WTC11 (cell line): ENCODE measurements at regions not wholly inside any gene's neighbourhood (a gene's known extent, or its start where the extent isn't known, plus 50 kb on each side); places are given as distances from the start of the nearest gene placed in this dataset.

Experiments used
- ATAC-seq: fragments of 200-7000 bp; cut with Tn5 transposase; 2 replicates; pipeline ENCODE4 v1.10.0; 2021; ENCODE audit warnings: mild to moderate bottlenecking, moderate library complexity
- CTCF ChIA-PET: fragments of 300-600 bp; sonication (Branson Sonifier 250); formaldehyde crosslinking; loops from one replicate; lab custom pipeline; 2021; ENCODE audit warnings: antibody characterized with exemption; lab: Charles Lee
- POLR2A ChIA-PET: fragments of 350-600 bp; sonication (Branson Sonifier 250); formaldehyde crosslinking; loops from one replicate; lab custom pipeline; 2021; ENCODE audit warnings: antibody characterized with exemption; lab: Charles Lee
- DNase-seq: peaks from one replicate; pipeline ENCODE4 v3.0.0; 2021; ENCODE audit warnings: low spot score
- H3K27ac Mint-ChIP-seq: 2 replicates; pipeline ENCODE4 v1.8.0; 2021; ENCODE audit warnings: mixed read lengths
- H3K27me3 Mint-ChIP-seq: 2 replicates; pipeline ENCODE4 v1.8.0; 2021; ENCODE audit warnings: low read depth, mild to moderate bottlenecking, moderate library complexity, mixed read lengths
- H3K36me3 Mint-ChIP-seq: 2 replicates; pipeline ENCODE4 v1.8.0; 2021; ENCODE audit warnings: mixed read lengths
- H3K4me1 Mint-ChIP-seq: 2 replicates; pipeline ENCODE4 v1.8.0; 2022; ENCODE audit warnings: mixed read lengths
- H3K4me3 Mint-ChIP-seq: 2 replicates; pipeline ENCODE4 v1.8.0; 2021; ENCODE audit warnings: mild to moderate bottlenecking, moderate library complexity, mixed read lengths
- H3K9me3 Mint-ChIP-seq: 2 replicates; pipeline ENCODE4 v1.8.0; 2021; ENCODE audit warnings: mixed read lengths
- ARID4B ChIP-seq: sonication (generic); formaldehyde crosslinking; IDR thresholded peaks from 2 replicates; pipeline ENCODE4 v1.8.0; 2023; ENCODE audit warnings: missing genetic modification reagents, mild to moderate bottlenecking, borderline replicate concordance
- ATF6 ChIP-seq: sonication (generic); formaldehyde crosslinking; IDR thresholded peaks from 2 replicates; pipeline ENCODE4 v1.8.1; 2023; ENCODE audit warnings: mild to moderate bottlenecking, missing genetic modification reagents
- CDX4 ChIP-seq: fragments of 250-450 bp; sonication (Bioruptor Pico); IDR thresholded peaks from 2 replicates; pipeline ENCODE4 v1.9.0; 2021; ENCODE audit warnings: moderate library complexity, mild to moderate bottlenecking, inconsistent platforms, borderline replicate concordance
- ESRRA ChIP-seq: sonication (generic); formaldehyde crosslinking; IDR thresholded peaks from 2 replicates; pipeline ENCODE4 v1.8.1; 2022; ENCODE audit warnings: mild to moderate bottlenecking, missing genetic modification reagents, borderline replicate concordance
- GTF2I ChIP-seq: fragments of 250-450 bp; sonication (Bioruptor Pico); conservative IDR thresholded peaks from 2 replicates; pipeline ENCODE4 v1.4.0; 2021; ENCODE audit warnings: mild to moderate bottlenecking
- HMGXB4 ChIP-seq: sonication (generic); formaldehyde crosslinking; IDR thresholded peaks from 2 replicates; pipeline ENCODE4 v1.8.1; 2023; ENCODE audit warnings: mild to moderate bottlenecking, moderate library complexity, missing genetic modification reagents
- JAZF1 ChIP-seq: fragments of 250-450 bp; sonication (Bioruptor Pico); IDR thresholded peaks from 2 replicates; pipeline ENCODE4 v1.9.0; 2021; ENCODE audit warnings: moderate library complexity, mild to moderate bottlenecking, inconsistent platforms
- NFATC4 ChIP-seq: fragments of 250-450 bp; sonication (Bioruptor Pico); IDR thresholded peaks from 2 replicates; pipeline ENCODE4 v1.9.0; 2021; ENCODE audit warnings: mild to moderate bottlenecking
- NFE2L1 ChIP-seq: sonication (generic); formaldehyde crosslinking; IDR thresholded peaks from 2 replicates; pipeline ENCODE4 v1.8.1; 2023; ENCODE audit warnings: missing genetic modification reagents
- SMAD4 ChIP-seq: sonication (generic); formaldehyde crosslinking; IDR thresholded peaks from 2 replicates; pipeline ENCODE4 v1.8.0; 2022; ENCODE audit warnings: mild to moderate bottlenecking, missing genetic modification reagents
- TEAD1 ChIP-seq: sonication (generic); formaldehyde crosslinking; IDR thresholded peaks from 2 replicates; pipeline ENCODE4 v1.8.0; 2022; ENCODE audit warnings: mild to moderate bottlenecking, missing genetic modification reagents
- ZNF219 ChIP-seq: sonication (generic); formaldehyde crosslinking; IDR thresholded peaks from 2 replicates; pipeline ENCODE4 v1.8.0; 2023; ENCODE audit warnings: missing genetic modification reagents, mild to moderate bottlenecking, borderline replicate concordance
- ZNF281 ChIP-seq: sonication (generic); formaldehyde crosslinking; IDR thresholded peaks from 2 replicates; pipeline ENCODE4 v1.8.0; 2023; ENCODE audit warnings: mild to moderate bottlenecking, missing genetic modification reagents
- ZNF317 ChIP-seq: sonication (generic); formaldehyde crosslinking; IDR thresholded peaks from 2 replicates; pipeline ENCODE4 v1.8.1; 2023; ENCODE audit warnings: low read depth, mild to moderate bottlenecking, moderate library complexity, missing genetic modification reagents, borderline replicate concordance
- ZSCAN18 ChIP-seq: fragments of 250-450 bp; sonication (Bioruptor Pico); IDR thresholded peaks from 2 replicates; pipeline ENCODE4 v2.1.2; 2022; ENCODE audit warnings: mild to moderate bottlenecking, moderate library complexity
- TF ChIP-seq, protein P1 (sequence below): fragments of 250-450 bp; sonication (Bioruptor Pico); IDR thresholded peaks from 2 replicates; pipeline ENCODE4 v1.9.0; 2021; ENCODE audit warnings: mild to moderate bottlenecking
- TF ChIP-seq, protein P2 (sequence below): sonication (generic); formaldehyde crosslinking; IDR thresholded peaks from 2 replicates; pipeline ENCODE4 v1.8.1; 2023; ENCODE audit warnings: mild to moderate bottlenecking, missing genetic modification reagents, borderline replicate concordance
- TF ChIP-seq, protein P3 (sequence below): sonication (generic); formaldehyde crosslinking; IDR thresholded peaks from 2 replicates; pipeline ENCODE4 v1.8.1; 2022; ENCODE audit warnings: mild to moderate bottlenecking, moderate library complexity, missing genetic modification reagents

DNA sequence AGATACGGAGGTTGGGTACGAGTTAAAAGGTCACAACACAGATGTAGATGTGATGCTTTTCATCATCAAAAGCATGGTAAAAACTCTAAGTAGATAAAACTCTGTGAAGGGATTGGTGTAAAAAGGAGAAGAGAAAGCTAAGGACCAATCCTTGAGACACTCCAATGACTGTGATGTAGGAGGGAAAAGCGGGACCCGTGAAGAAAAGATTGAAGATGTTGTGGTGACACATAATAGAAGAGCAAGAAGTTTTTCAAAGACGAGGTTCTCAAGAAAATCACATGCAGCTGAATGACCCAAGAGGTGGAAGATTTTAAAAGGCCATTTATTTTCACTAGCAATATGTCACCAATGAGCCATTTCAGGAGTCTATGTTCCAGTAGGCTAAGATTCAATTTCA is 179.5 kb downstream of the MRPL39 start:
- Mint-ChIP-seq H3K9me3 (no peaks in the 10 kb centered on the region), H3K27ac (no peak overlapping the region)
- POLR2A ChIA-PET = no interaction called here
- TF ChIP-seq, protein P1, sequence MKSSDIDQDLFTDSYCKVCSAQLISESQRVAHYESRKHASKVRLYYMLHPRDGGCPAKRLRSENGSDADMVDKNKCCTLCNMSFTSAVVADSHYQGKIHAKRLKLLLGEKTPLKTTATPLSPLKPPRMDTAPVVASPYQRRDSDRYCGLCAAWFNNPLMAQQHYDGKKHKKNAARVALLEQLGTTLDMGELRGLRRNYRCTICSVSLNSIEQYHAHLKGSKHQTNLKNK (CRISPR knock-in tag) = no peak
- no peak for TF ChIP-seq CDX4 (CRISPR knock-in tag)
- no peak for TF ChIP-seq ESRRA (CRISPR knock-in tag)
- no peak for TF ChIP-seq NFE2L1 (CRISPR knock-in tag)
- TF ChIP-seq SMAD4 = no peak
- TF ChIP-seq ZNF281 = no peak
- TF ChIP-seq ZSCAN18 (CRISPR knock-in tag) = no peak
- no peak for TF ChIP-seq JAZF1 (CRISPR knock-in tag)
- TF ChIP-seq ATF6 (CRISPR knock-in tag) = no peak
- TF ChIP-seq, protein P2, sequence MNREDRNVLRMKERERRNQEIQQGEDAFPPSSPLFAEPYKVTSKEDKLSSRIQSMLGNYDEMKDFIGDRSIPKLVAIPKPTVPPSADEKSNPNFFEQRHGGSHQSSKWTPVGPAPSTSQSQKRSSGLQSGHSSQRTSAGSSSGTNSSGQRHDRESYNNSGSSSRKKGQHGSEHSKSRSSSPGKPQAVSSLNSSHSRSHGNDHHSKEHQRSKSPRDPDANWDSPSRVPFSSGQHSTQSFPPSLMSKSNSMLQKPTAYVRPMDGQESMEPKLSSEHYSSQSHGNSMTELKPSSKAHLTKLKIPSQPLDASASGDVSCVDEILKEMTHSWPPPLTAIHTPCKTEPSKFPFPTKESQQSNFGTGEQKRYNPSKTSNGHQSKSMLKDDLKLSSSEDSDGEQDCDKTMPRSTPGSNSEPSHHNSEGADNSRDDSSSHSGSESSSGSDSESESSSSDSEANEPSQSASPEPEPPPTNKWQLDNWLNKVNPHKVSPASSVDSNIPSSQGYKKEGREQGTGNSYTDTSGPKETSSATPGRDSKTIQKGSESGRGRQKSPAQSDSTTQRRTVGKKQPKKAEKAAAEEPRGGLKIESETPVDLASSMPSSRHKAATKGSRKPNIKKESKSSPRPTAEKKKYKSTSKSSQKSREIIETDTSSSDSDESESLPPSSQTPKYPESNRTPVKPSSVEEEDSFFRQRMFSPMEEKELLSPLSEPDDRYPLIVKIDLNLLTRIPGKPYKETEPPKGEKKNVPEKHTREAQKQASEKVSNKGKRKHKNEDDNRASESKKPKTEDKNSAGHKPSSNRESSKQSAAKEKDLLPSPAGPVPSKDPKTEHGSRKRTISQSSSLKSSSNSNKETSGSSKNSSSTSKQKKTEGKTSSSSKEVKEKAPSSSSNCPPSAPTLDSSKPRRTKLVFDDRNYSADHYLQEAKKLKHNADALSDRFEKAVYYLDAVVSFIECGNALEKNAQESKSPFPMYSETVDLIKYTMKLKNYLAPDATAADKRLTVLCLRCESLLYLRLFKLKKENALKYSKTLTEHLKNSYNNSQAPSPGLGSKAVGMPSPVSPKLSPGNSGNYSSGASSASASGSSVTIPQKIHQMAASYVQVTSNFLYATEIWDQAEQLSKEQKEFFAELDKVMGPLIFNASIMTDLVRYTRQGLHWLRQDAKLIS (CRISPR knock-in tag) = no peak
- TF ChIP-seq ZNF317 = no peak
- no peak for TF ChIP-seq ZNF219 (CRISPR knock-in tag)
- no peak for TF ChIP-seq GTF2I (CRISPR knock-in tag)
- no peak for TF ChIP-seq ARID4B (CRISPR knock-in tag)
- TF ChIP-seq, protein P3, sequence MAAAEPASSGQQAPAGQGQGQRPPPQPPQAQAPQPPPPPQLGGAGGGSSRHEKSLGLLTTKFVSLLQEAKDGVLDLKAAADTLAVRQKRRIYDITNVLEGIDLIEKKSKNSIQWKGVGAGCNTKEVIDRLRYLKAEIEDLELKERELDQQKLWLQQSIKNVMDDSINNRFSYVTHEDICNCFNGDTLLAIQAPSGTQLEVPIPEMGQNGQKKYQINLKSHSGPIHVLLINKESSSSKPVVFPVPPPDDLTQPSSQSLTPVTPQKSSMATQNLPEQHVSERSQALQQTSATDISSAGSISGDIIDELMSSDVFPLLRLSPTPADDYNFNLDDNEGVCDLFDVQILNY (CRISPR knock-in tag) = no peak
- TF ChIP-seq NFATC4 (CRISPR knock-in tag) = no peak
- TF ChIP-seq HMGXB4 (CRISPR knock-in tag) = no peak
- TF ChIP-seq TEAD1 (CRISPR knock-in tag) = no peak

More for the DNA sequence above, 179.5 kb downstream of the MRPL39 start:
- DNase-seq (no peak), ATAC-seq (no peak)
- no peaks in the 10 kb centered on the region for H3K4me1 Mint-ChIP-seq
- no peaks in the 10 kb centered on the region; the same call in 1 of the 2 replicates for H3K27me3 Mint-ChIP-seq
- H3K36me3 Mint-ChIP-seq = no peaks in the 10 kb centered on the region
- CTCF ChIA-PET = no interaction called here
- H3K4me3 Mint-ChIP-seq = no peak overlapping the region
